HG02884 (cell line): ENCODE measurements at regions not wholly inside any gene's neighbourhood (a gene's known extent, or its start where the extent isn't known, plus 50 kb on each side); places are given as distances from the start of the nearest gene placed in this dataset.

ENCODE experiments used
- ATAC-seq: cut with Tn5 transposase; IDR thresholded peaks from one replicate; pipeline ENCODE4 v1.9.1; 2021; ENCODE audit warnings: mild to moderate bottlenecking, moderate library complexity; ENCODE audit not compliant: unreplicated experiment

DNA sequence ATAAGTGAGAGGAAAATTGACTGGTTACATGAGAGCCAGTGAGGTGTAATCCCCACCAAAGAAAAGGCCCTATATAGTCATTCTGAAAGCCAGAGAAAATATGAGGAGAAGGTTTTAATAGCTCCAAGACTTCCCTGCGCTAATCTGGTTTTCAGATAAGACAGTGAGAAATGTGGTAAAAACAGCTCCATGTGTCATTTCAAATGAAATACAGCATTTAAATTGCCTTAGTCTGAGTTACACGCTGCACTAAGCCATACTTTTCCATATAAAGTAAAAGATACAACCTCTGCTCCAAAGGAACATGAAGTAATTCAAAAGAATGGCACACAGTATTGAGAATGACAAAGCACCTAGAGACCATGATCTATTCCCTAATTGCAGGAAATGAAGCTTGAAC lies 378.0 kb upstream of the PDE4D start:
- ATAC-seq, result no peak

DNA sequence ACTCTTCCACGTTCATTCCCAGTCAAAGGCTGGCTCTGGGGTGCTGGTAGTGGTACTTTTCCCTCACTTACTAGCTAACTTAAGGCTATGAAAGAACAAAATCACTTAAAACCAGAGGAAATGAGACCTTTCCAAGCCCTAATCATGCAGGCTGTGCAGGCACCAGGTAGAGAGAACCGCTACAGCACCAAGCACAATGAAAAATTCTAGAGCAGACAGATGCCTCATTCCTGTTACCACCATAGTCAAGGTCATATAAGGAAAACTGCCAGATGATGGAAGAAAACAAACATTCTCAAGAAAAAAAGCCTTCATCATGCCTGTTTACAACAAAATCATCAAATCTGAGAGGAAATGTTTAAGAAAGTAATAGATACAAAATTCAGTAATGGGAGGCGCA lies 374.4 kb upstream of the PDE4D start:
- ATAC-seq, result no peak

DNA sequence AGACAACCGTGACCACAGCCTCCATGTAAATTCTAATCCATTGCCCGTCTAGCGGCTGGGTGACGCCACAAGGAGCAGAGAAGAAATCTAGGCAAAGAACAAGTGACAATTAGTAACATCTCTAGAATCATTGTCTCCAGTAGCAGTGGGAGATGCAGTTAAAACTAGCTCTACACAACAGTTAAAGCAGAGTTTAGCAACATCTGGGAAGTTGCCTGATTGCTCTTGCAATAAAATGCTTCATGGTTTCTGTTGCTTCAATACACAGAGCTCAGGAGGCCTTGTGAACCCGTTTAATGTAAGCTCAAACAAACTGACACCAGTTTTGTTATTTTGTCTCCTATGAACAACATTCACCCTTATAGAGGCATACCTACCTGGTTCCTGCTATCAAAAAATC lies 369.8 kb upstream of the PDE4D start:
- no peak for ATAC-seq

DNA sequence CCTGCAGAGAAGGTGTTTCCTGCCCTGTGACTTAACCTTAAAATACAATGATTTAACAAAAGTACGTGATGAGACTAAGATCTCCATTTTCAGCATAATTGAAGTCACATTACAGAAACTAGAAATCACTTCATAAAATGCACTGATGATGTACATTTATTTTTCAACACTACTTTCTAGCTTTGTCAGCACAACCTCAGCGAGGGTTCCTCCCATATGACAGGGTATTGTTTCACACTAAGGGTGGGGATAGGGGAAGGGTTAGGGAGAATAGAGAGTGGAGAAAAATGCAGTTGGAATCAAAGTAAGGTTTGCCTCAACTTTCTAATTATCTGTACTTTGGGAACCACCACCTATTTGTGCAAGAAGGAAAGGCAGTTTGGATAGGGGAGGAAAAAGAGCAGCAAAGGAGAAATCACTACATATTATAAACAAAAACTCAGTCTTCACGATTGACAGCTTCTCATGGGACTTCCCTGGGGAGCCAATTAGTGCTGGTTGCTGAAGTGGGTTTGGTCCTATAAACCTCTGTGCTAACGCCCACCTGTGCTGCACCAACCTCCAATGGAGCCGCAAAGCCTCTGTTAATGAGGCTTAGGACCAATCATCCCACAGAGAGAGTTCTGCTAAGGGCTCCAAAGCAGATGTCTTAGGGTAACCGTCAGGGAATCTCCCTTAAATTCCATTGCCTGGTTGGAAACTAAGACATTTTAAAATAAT lies 369.2 kb upstream of the PDE4D start:
- ATAC-seq, result no peak

DNA sequence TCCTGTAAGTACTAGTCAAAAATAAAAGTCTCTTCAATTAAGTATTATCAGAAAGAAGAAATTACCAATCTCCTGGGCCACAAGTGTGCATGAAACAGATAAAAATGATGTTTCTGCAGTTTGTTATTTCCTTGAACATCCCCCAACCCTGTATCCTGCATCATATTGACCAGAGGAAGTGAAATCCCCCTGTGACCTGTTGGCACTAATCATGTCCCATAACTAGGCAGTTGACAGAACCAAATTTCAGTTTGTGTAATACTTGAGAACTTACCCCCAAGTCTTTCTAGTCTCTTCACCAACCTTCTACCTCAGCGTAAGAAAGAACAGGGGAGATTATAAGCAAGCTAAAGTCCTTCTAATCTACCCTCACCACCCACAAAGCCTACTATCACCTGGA lies 368.2 kb upstream of the PDE4D start:
- ATAC-seq, result no peak

DNA sequence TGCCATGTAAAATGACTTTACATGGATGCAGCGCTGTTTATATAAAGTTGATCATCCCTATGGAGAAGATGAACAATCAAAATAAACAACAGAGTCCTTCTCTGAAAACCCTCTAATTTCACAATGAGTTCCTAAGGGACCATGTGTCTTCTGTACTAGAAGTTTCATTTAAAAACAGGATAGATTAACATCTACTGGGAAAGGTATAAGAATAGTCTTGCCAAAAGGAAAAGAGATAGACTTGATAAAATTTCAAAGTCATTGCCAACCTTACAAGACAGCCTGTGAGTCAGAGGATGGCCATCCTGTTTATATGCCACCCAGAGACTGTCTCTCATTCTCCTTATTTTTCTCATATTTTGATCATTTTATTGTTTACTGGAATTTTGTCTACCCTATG lies 367.1 kb upstream of the PDE4D start:
- ATAC-seq, result no peak

DNA sequence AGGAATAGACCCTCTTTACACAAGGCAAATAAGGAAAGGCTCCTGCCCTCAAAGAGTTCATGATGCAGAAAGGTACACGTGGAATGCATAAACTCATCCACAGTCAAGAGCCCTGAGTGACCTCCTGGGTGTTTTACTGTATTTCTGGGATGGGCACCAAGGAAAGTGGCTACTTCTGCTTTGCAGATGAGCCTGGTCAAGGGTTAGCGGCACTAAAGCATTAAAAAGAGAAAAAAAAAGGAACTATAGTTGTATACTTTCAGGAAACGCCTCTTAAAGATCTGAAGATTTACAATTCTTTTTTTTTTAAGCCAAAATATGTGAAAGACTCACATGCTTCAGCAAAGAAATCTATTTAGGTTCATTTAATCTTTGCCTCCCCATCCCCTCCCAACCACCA lies 366.2 kb upstream of the PDE4D start:
- ATAC-seq, result no peak

DNA sequence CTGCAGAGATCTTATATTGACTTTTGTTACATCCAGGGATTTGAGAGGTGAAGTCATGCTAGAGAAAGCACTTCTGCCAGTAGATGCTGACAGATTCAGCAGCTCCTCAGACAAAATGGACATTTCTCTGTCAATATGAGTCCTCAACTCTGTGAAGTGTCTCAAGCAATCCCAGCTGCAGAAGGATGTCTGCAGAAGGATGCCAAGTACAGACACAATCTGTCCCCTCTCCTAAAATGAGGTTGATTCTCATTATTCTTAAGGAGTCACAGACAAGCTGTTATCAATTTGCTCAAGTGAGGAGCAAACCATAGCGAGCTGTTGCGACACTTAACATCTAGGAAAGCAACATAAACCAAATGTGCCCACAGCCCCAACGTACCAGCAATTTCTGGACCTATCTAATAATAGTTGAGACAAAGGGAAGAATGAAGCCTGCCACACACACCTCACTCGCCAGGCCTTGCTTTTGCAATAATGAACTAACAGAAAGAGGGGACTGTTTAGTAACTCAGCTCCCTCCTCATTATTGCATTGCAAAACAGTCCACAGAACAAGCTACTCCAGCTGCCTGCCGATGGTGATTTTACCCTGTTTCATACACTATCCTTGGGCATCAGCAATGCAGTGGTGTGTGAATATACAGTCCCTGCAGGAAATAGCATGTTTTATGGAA lies 364.2 kb upstream of the PDE4D start:
- no peak for ATAC-seq

DNA sequence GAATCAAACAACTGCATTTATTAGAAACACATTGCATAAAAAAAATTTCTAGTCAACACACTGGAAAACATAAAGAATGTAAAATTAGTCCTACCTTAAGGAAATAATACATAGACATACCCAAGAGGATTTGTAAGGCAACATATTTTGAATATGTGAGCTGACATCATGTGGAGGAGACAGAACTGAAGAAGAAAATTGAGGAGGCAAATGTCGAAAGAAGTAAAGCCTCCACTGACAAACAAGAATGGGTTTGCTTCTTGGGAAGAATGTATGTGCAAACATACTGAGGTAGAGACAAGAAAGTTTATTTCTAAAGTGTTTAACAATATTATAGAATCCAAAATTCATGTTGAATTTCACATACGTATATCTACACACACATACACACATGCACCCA lies 363.0 kb upstream of the PDE4D start:
- ATAC-seq, result no peak

DNA sequence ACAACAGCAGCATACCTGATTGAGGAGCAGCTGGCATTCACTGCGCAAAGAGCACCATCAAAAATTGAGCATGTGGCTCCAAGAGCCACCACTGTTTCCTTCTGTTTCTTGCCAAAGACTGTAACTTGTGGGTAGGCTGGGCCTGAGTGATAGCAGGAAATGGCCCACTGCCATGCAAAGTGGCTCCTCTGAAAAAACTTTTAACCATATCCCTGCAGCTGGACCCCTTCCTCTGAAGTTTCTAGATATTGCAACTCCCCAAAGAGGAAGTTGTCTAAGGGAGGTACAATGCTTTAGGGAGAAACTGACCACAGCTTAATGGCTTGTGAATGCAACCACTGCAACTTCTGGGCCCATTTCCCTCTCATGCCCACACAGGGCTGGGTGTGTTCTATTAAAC lies 355.4 kb upstream of the PDE4D start:
- peak; percentile 94 for ATAC-seq

DNA sequence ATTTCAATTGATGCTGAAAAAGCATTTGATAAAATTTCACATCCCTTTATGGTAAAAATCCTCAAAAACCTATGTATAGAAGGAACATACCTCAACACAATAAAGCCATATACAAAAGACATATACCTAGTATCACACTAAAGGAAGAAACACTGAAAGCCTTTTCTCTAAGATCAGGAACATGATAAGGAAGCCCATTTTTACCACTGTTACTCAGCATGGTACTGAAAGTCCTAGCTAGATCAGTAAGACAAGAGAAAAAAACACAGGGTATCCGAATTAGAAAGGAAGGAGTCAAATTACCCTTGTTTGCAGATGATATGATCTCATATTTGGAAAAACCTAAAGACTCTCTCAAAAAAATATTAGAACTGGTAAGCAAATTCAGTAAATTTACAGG lies 350.2 kb upstream of the PDE4D start:
- ATAC-seq, result no peak

DNA sequence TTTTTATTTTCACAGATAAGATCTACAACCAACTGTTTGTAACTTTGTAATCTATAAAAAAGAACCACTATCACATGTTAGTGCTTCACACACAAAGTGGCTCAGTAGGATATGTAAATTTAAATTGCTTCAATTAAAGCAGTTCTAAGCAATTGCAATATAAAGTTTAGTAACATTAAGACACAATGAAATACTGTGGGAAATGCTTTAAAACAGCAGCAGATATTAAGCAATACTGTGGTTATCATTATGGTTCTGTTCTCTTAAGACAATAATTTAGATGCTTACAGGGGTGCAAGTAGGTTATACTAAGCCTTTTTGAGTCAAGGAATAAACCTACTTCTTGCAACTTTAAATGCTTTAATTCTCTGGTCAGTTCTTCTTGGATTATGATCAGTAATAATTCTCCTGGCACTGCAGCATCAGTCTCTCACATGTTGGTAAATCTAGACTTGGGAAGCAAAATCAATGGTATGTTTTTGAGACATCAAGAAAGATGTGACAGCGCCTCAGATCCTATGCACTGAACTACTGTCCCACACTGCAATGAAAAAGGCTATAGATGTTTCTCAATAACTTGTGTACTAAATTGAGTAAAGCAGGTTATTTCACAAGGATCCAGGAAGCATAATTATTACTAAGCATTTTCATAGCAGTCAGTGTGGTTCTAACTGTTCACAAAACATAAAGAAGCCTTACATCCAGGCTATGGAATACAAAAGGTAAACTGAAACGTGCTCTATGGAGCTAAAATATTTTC lies 338.7 kb upstream of the PDE4D start:
- no peak for ATAC-seq

DNA sequence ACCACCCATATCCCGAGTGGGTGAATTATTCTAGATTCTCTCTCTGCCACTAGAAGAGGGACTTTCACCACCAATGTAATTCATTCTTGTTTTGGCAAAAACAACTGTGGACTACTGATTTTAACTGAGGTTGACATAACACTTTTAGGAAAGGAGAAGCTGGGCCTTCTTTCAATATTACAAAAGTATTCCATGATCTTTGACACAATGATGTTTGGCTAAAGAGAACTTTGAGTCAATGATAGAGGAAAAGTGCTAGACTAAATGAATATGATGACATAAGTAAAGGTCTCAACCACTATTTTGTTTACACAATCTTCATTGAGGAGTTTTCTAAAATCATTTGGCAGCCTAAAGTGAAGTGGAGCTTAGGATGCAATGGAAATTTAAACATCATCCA lies 336.9 kb upstream of the PDE4D start:
- ATAC-seq, result no peak

DNA sequence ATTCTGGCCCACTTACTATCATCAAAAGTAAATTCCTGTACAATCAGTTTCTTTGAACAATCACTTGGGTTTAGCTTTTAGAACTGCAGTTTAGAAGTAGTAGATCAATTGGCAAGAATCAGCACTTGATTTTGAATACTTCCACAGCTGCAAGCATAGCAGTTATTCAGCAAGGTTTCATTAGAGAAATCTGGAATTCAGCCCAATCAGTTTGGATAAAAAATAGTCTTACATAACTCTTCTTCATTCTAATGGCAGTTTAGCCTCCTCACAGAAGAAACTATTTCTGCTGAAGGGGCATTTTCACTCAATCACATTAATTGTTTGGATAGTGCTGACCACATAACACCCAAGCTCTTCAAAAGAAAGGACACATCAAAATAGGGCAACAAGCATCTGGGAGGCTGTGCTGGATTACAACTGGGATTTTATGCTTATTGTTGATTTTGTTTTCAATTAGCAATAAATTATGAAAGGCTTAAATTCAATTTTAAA lies 336.2 kb upstream of the PDE4D start:
- ATAC-seq, result no peak

DNA sequence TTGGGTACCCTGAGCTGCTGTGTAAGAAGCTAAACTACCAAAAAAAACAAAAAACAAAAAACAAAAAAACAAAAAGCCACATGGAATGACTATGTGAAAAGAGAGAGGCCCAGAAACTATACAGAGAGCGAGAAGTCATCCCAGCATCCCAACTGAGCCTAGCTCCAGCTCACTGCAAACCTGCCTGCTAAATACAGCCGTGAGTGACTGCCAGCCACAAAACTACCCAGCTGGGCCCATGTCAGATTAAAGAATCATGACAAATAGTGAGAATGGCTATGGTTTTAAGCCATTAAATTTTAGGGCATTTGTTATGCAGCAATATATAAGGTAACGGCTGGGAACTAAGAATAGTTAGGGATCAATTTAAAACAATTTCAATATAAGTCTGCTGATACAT lies 335.1 kb upstream of the PDE4D start:
- ATAC-seq, result no peak

DNA sequence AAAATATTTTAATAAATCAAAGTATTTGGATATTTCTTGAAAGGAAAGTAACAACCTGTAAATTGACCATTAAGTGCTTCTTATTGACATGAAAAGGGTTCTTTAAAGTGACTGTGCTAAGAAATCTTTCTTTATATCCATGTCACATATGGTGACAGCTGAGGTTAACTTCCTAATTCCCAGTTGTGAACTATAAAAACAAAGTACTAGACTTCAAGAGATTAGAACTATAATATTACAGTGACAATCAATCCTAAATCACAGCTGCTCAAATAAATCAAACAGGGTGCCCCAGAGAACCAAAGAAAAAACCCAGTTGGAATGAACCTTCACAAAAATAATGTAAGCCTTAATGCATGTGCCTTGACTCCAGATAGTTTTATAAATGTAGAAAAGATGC lies 332.6 kb upstream of the PDE4D start:
- ATAC-seq, result no peak

DNA sequence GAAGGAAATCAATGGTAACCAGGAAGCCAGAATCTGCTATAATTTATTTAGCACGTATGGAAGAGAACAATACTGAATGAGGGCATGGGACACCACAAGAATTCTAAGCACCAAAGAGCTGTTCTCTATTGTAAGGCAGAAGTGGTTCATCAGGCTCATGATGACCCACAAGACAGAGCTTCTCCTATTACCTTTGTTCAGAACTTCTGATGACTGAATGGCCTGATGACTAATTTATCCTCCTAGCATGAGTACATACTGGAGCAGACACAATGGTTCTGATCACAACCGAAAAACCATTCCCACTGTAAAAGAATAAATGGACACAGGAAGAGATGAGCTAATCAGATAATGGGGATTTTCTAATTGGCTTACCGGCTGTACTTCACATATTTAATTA lies 329.8 kb upstream of the PDE4D start:
- ATAC-seq, result no peak

DNA sequence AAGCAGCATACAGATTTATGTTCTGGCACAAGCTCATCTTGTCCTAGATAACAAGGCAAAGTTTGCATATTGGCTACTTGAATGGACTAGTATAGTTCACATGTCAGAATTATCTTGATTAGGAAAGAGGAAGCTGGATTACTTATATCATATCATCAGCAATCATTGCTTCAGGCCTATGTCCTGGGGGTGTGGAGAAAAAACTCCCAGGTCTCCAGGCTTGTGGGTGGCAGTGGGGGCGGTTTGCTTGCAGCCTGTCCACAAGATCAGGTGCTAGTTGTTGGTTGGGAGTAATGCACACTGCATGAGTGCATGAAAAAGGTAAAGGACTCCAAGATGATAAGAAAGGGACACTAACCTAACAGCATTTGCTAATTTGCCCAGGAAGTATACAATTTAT lies 326.4 kb upstream of the PDE4D start:
- ATAC-seq, result no peak

DNA sequence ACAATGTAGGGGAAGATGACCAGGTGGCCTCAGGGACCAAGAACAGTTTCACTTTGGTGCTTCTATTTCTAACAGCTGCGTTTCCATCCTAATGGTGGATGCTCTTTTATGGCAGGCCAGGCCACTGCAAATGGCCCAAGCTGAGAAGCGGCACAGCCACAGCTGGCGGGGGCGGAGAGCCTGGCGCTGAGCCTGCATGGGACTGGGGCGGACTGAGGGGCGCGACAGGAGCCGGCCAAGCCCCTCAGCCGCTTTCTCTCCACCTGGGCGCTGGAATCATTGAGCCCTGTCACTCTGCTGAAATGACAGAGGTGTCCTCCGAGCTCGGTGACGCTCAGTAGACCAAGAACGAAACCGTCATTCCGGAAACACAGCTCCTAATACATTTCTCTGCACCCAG lies 317.3 kb upstream of the PDE4D start:
- ATAC-seq, result no peak

DNA sequence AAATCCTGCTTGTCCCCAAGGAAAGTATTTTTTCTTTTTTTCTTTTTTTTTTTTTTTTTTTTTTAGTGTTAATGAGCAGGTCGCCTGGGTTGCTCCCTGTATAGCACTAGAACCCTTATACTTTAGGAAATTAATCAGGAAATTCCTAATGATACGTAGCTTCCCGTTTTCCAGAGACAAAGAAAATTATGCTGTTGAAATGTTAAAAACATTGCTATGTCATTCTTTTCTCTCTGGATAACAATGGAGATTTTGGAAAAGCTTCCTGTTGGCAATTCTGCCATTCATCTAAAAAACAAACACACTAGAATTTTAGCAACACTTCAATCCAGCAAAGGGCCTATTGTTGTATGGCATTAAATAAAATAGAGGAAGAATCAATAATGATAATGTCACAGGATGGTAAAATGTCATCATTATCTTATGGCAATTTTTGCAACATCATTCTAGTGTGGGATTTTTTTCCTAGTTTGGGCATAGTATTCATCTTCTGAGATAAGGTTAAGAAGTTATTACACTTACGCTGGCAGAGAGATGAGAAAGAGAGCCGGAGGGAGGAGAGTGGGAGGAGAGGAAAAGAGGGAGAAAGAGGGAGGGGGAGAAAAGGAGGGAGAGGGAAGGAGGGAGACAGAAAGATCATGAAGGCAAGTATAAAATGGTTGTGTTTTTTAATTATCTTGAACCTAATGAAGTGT lies 315.8 kb upstream of the PDE4D start:
- no peak for ATAC-seq

DNA sequence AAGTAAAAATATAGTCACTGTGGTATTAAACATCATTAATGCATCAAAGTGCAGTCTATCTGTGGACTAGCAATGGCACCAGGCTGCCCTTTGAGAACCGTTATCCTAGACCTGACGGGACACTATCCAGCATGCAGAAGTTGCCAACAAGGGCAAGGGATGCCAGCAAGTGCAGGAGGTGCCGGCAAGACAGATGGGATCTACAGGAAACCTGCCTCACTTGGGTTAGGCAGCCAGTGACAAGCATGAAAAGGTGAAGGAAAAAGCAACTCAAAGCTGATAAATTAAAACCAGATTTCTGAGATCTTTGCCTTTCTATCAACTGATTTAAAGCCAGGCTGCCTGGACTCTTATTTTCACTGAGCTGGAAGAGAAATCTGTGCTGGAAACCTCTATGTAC lies 315.2 kb upstream of the PDE4D start:
- no peak for ATAC-seq
